ENCODE measurements at regions not wholly inside any gene's neighbourhood (a gene's known extent, or its start where the extent isn't known, plus 50 kb on each side); places are given as distances from the start of the nearest gene placed in this dataset.

GRCh38 chr17:57187391-57187790 is 68.9 kb upstream of the MSI2 start:
- TF ChIP-seq, protein P1, sequence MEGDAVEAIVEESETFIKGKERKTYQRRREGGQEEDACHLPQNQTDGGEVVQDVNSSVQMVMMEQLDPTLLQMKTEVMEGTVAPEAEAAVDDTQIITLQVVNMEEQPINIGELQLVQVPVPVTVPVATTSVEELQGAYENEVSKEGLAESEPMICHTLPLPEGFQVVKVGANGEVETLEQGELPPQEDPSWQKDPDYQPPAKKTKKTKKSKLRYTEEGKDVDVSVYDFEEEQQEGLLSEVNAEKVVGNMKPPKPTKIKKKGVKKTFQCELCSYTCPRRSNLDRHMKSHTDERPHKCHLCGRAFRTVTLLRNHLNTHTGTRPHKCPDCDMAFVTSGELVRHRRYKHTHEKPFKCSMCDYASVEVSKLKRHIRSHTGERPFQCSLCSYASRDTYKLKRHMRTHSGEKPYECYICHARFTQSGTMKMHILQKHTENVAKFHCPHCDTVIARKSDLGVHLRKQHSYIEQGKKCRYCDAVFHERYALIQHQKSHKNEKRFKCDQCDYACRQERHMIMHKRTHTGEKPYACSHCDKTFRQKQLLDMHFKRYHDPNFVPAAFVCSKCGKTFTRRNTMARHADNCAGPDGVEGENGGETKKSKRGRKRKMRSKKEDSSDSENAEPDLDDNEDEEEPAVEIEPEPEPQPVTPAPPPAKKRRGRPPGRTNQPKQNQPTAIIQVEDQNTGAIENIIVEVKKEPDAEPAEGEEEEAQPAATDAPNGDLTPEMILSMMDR (IDR thresholded peaks at IDR 0.05): no peak
- TF ChIP-seq EZH2 (IDR thresholded peaks at IDR 0.05; ENCODE audit: borderline replicate concordance, insufficient read depth, low read depth, low read length, poor library complexity, severe bottlenecking): no peak
- Histone ChIP-seq H3K36me3 (replicated peaks in 1 of 2; ENCODE audit: control extremely low read depth in 1 of 2, control insufficient read depth in 1 of 2, extremely low read depth in 1 of 2, insufficient read depth in 2 of 2, low read length in 1 of 2) (no peaks in the 10 kb centered on the region), H3K27me3 (replicated peaks in 1 of 4; ENCODE audit: control extremely low read depth in 1 of 4, control insufficient read depth in 3 of 4, insufficient read depth in 4 of 4, low read length in 3 of 4) (peaks cover 0 to 9% (median 2%) of the 10 kb centered on the region in 4 experiments), H3K4me3 (ENCODE audit: control extremely low read depth in 1 of 5, extremely low read depth in 1 of 5, insufficient read depth in 1 of 5, low read depth in 2 of 5, low read length in 4 of 5) (no peak overlapping the region), H3K9me3 (ENCODE audit: control extremely low read depth in 1 of 3, control insufficient read depth in 2 of 3, insufficient read depth in 1 of 3, low read length in 2 of 3) (no peaks in the 10 kb centered on the region), H2AFZ (ENCODE audit: insufficient read depth, low read depth, low read length, poor library complexity, severe bottlenecking) (no peak overlapping the region), H3K79me2 (ENCODE audit: control insufficient read depth, insufficient read depth, low read length) (no peaks in the 10 kb centered on the region), H4K20me1 (ENCODE audit: control insufficient read depth, insufficient read depth, low read length, poor library complexity, severe bottlenecking) (no peaks in the 10 kb centered on the region), H3K4me2 (replicated peaks; ENCODE audit: low read depth, low read length, poor library complexity, severe bottlenecking) (no peak overlapping the region), H3K4me1 (ENCODE audit: control insufficient read depth in 2 of 2, insufficient read depth in 2 of 2, low read length in 2 of 2) (no peaks in the 10 kb centered on the region), H3K9ac (ENCODE audit: low read length) (no peak overlapping the region), H3K27ac (ENCODE audit: low read length in 2 of 2) (no peak overlapping the region)
- ATAC-seq (ENCODE audit: low read depth): no peak
- intact Hi-C loops (cut with micrococcal nuclease): no loop called here
- 73% methylated on average over 5 of the region's 5 CpGs for WGBS (ENCODE audit: insufficient coverage)
- ChIA-PET POLR2A (no interaction called here), CTCF (no interaction called here)
- no peak for DNase-seq
- Mint-ChIP-seq H3K4me3 (no peak overlapping the region), H3K27me3 (peaks cover 27% of the 10 kb centered on the region), H3K27ac (no peak overlapping the region), H3K4me1 (no peaks in the 10 kb centered on the region), H3K9me3 (ENCODE audit: insufficient read depth) (no peaks in the 10 kb centered on the region)

DNA sequence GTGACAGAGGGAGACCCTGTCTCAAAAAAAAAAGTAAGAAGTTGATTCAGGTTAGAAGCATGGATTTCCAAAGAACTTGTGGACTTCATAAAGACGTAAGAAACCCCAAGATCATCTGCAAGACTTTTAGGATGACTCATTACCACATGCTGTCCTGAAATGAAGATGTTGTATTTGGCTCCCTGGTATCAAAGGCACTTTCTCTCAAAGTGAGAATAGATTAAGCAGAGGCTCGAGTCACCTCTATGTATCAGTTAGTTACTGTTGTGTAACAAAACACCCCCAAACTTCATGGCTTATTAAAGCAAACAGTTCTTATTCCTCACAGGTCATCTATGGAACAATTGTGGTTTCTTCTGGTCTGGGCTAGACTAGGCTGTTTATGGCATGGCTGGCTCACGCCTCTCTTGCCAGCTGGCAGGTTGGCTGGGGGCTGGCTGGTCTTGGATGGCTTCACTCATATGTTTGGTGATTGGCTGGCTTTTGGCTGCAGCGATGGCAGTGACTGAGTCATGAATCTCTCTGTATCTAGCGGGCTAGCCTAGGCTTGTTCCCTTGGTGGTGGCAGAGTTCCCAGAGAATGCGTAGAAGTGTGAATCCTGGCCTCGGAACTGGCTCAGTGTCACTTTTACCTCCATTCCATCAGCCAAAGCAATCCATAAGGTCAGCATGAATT is 60.4 kb upstream of the MSI2 start:
- no peak overlapping the region for H2AFZ ChIP-seq (ENCODE audit: insufficient read depth, low read depth, low read length, poor library complexity, severe bottlenecking)

More for the DNA sequence above, 60.4 kb upstream of the MSI2 start:
- Mint-ChIP-seq H3K4me3 (no peak overlapping the region), H3K27ac (no peak overlapping the region), H3K4me1 (no peaks in the 10 kb centered on the region), H3K27me3 (peaks cover 20% of the 10 kb centered on the region), H3K9me3 (ENCODE audit: insufficient read depth) (peaks cover 5% of the 10 kb centered on the region)
- Histone ChIP-seq H3K4me1 (ENCODE audit: control insufficient read depth in 2 of 2, insufficient read depth in 2 of 2, low read length in 2 of 2) (no peaks in the 10 kb centered on the region), H3K9ac (ENCODE audit: low read length) (no peak overlapping the region), H4K20me1 (ENCODE audit: control insufficient read depth, insufficient read depth, low read length, poor library complexity, severe bottlenecking) (no peaks in the 10 kb centered on the region), H3K9me3 (ENCODE audit: control extremely low read depth in 1 of 3, control insufficient read depth in 2 of 3, insufficient read depth in 1 of 3, low read length in 2 of 3) (peaks cover 0 to 4% (median 0%) of the 10 kb centered on the region in 3 donors), H3K36me3 (replicated peaks in 1 of 2; ENCODE audit: control extremely low read depth in 1 of 2, control insufficient read depth in 1 of 2, extremely low read depth in 1 of 2, insufficient read depth in 2 of 2, low read length in 1 of 2) (no peaks in the 10 kb centered on the region), H3K27ac (ENCODE audit: low read length in 2 of 2) (no peak overlapping the region), H3K27me3 (replicated peaks in 1 of 4; ENCODE audit: control extremely low read depth in 1 of 4, control insufficient read depth in 3 of 4, insufficient read depth in 4 of 4, low read length in 3 of 4) (no peaks in the 10 kb centered on the region), H3K4me2 (replicated peaks; ENCODE audit: low read depth, low read length, poor library complexity, severe bottlenecking) (no peak overlapping the region), H3K79me2 (ENCODE audit: control insufficient read depth, insufficient read depth, low read length) (no peaks in the 10 kb centered on the region), H3K4me3 (ENCODE audit: control extremely low read depth in 1 of 5, extremely low read depth in 1 of 5, insufficient read depth in 1 of 5, low read depth in 2 of 5, low read length in 4 of 5) (no peak overlapping the region)
- no peak for TF ChIP-seq EZH2 (IDR thresholded peaks at IDR 0.05; ENCODE audit: borderline replicate concordance, insufficient read depth, low read depth, low read length, poor library complexity, severe bottlenecking)
- TF ChIP-seq, protein P1 (IDR thresholded peaks at IDR 0.05): no peak
- intact Hi-C loops (cut with micrococcal nuclease): no loop called here
- ChIA-PET POLR2A (no interaction called here), CTCF (no interaction called here)
- DNase-seq (no peak), ATAC-seq (ENCODE audit: low read depth) (no peak)
- 95% methylated on average over 2 of the region's 7 CpGs for WGBS (ENCODE audit: insufficient coverage)

Data from B cell (primary cell).